SW 1271 (cell line): ENCODE measurements at regions not wholly inside any gene's neighbourhood (a gene's known extent, or its start where the extent isn't known, plus 50 kb on each side); places are given as distances from the start of the nearest gene placed in this dataset.
"Not testable (repeated sequence)": the region's sequence is repeated elsewhere in the genome, so short reads cannot be mapped to it uniquely, and the experiment has no call there.

Experiments used
- DNase-seq, 2 experiments: peaks; one replicate each; lab custom pipeline; 2025; lab: John Stamatoyannopoulos, UW

DNA sequence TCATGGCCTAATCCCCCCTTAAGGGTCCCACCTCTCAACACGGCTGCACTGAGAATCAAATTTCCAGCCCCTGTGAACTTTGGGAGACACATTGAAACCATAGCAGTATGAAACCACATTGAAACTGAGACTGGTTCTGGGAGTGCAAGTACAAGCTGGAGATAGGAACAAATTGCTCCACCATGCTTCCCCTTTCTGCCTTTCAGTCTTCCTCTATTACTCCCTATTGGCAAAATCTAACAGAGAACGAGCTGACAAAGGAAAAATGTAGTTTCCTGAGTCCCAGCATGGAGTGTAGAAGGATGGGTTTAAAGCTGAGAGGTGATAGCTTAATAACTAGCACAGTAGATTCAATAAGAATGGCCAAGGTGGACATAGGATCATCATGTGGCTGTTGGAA is 161.7 kb upstream of the RPL34 start:
- DNase-seq: no peak

DNA sequence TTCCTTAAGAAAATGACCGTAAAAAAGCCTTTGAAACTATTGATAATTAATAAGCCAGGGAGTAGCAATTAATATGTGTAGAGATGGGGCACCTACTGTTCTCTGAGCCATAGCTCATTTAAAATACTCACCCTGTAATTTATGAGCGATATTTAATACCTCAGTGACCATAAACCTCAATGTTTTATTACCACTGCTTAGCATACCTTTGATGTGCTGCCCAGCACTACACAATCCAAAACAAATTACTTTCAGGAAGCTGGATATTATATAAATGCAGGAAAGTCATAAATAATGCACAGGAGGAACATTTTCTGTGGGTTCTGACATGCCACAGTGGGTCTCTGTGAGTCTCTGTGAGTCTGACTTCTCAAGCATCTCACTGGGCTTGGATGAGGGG is 166.1 kb upstream of the RPL34 start:
- DNase-seq: no peak

DNA sequence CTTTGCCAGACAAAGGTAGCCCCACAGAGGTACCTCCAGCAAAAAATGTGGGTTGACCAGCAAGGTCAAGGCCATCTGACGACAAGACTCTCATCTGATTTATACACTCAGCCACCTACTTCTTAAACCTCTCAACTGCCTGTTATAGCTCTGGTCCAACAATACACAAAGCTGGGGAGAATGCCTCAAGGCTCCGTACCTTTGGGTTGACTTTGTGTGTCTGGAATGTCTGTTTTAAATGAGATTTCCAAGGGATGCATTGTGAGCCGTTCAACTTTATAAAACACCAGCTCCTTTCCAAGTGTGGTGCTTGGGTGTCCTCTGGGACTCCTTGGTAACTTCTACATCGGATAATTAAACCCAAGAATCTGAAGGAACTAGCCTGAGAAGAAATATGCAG is 167.0 kb upstream of the RPL34 start:
- DNase-seq: no peak

DNA sequence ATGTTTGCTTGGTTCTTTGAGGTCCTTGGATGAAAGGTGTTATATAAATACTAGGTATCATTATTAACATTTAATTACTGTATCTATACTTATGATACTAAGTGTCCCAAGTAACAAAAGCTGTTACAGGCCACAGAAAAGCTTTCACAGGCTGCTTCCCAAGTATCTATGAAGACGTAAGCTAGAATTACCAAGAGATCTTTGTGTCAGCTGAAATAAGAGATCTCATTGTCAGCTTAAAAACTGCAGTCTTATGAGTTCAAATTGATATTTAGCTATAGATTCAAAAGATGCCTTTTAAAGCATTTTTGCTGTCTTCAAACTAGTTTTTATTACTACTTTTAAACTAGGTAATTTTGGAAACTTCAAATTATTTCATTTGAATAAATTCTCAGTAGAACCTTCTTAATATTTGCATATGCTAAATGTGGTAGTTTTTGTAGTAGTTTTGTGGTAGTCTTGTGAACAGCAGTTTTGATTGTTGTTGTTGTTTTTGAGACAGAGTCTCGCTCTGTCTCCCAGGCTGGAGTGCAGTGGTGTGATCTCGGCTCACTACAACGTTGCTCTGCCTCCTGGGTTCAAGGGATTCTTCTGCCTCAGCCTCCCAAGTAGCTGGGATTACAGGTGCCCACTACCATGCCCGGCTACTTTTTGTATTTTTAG is 170.0 kb upstream of the RPL34 start:
- DNase-seq: no peak

DNA sequence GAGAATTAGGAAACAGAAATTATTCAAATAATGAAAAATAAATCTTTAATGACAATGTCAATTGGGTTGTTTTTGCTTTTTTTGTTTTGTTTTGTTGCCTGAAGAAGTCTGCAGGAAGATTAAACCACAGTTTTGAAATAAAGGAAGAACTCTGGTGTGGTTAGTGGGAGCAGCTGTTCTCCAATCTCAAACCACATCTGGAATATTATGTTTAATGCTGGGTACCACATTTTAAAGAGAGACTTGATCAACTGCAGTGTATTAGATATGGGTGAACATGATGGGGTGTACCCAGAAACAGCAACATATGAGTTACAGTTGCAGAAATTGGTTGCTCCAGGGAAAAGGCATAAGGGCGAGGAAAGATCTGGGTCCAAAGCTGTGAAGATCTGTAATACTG is 171.2 kb upstream of the RPL34 start:
- no peak for DNase-seq

DNA sequence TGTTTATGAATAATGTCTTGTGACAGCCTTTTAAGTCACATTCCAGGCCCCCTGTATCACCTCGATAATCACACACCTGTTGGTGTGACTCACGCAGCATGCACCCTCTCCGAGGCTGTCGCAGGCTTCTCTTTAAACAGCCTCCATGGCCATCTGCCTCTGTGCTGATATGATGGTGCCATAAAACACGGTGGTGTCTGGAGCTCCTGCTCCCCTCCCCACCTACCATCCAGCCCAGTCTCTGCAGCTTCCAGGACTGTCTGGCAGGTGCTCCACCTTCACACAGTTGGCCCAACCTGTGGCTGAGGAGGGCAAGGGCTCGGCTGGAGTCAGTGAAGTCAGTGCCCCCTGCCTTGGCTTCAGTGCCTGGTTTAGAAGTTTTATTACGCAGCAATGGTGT is 173.8 kb upstream of the RPL34 start:
- no peak for DNase-seq

DNA sequence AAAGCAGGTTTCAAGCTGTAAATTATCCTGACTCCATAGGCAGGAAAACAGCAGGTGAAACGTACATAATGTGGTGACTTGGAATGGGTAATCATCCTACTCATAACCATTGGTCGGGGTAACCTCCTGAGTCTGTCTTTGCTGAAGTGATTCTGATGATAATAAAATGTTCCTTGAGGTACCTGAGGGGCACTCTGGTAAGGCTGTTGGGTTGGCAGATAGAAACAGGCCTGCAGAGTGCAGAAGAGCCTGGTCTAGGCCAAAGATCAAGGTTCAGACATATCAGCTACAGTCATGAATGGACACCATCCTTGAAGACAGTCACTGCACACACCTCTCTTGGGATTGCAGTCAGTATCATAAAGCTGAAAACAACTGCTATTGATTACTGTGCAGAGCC is 174.7 kb upstream of the RPL34 start:
- no peak for DNase-seq

DNA sequence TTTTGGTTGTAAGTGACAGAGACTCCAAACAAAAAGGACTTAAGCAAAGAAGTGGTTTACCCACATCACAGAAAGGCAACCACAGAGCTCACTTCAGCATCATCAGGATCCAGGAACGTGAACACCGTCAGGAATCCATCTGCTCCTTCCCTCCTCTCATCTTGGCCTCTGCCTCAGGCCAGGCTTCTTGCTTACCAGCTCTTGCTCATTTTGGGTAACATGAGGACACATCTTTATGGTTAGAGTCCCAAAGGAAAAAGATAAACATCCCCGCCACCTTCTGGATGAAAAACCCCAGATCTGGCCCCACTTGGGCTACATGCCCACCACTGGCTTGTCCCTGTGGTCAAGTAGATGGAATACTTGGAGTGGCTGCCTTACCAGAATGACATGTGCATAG is 176.8 kb upstream of the RPL34 start:
- no peak for DNase-seq

DNA sequence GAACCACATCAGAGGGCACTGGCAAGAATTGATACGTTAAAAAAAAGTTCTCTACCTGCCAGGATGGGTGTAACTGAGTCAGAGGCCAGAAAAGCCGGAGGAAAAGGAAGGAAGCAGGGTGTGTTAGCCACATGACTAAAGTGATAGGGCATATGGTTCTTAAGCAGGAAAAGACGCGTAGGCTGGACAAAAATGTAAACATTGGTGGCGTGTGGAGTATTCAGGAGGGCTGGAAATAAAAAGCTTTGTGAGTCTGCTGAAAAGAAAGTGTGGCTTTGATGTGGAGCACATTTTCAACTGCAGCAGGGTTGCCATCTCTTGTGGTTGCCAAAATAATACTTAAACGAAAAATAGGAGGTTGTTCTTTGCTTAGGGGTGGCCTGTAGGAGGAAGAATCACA is 186.5 kb upstream of the RPL34 start:
- DNase-seq: no peak

DNA sequence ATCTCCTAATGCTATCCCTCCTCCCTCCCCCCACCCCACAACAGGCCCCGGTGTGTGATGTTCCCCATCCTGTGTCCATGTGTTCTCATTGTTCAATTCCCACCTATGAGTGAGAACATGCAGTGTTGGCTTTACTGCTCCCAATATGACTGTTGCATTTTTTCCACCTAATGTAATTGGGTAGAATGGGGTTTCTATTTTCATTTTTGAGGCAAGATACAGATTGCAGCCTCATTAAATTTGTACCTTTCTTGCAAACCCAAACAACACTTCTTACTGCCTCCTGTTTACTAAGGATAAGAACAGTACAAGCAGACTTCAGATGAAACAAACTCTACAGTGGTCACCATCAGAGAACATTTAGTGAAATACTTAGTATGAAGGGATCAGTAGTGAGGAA is 187.0 kb upstream of the RPL34 start:
- DNase-seq: not testable (repeated sequence)

DNA sequence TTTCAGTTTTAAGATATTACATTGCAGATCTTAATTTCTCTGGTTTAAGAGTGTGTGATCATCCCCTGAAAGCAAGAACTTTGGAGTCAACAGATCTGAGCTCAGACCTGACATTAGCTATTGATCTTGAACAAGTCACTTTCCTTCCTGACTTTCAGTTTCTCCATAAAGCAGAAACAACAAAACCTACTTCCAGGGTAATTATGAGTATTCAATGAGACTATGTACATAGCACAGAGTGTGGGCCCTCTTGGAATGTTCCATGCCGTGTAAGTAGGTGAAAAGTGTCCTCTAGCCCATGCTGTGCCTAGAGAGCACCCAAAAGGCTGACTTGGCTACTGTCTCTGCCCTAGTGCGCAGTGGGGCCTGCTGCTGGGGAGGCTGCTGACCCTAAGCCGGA is 188.0 kb upstream of the RPL34 start:
- no peak for DNase-seq

DNA sequence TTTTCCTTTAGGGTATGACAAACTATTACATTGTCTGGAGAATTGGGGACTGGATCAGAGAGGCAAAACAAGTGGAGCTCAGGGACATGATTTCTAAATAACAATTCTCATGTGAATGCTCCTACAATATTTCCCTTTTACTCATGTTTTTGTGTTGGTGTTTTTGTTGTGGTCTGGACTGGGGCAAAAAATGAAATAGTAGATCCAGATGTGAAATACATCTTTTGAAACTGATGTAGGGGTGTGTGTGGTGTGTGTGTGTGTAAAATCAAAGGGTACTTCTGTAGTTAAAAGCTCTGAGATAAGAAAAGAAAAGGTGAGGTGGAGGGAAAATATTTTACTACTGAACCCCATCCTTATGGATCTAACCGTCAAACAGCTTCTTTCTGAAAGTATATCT is 188.4 kb upstream of the RPL34 start:
- DNase-seq: no peak

DNA sequence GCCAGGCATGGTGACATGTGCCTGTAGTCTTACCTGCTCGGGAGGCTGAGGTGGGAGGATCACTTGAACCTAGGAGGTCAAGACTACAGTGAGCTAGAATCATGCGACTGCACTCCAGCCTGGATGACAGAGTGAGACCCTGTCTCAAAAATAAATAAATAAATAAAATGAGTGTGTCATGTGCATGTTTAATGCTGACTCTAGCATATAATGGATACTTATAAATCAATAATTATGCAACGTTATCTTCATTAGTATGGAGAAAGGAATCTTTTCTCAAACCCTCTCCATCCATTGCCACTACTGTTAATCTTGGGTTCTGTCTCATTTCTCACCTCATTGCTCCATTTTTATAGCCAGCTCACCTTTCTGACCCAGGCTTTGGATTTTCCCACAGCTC is 189.5 kb upstream of the RPL34 start:
- no peak for DNase-seq

DNA sequence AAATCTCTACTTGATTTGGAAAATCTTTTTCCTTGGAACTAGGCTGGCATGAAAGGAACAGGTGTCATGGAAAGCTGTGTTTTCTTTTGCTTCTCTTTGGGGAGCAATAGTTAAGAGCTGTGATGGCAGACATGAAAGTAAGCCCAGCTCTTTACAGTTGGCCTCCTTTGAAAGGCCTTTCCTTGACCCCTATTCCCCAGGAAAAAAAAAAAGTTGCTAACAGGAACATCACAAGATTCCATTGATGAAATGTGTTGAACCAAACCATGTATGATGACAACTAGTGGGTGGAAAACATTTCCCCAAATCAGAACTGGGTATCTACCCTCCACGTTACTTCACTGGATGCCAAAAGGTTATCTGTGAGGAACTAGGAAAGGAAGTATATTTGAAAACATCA is 190.7 kb upstream of the RPL34 start:
- DNase-seq: no peak

DNA sequence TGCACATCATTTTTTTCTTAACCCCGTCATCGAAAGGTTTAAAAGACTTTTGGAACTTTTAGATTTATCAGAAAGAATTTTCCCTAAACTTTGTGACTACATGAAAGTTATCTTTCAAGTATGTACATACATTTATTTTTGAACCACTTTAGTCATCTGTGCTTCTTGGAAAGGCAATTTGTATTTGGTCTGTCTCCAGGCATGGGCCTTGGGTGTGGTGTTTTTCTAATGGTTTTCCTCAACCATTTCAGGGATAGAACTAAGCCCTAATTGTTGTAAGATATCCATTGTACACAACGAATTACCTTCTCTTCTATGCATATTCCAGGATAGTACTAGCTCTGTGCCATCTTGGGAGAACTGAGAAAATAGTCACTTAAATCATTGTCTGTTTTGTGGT is 191.5 kb upstream of the RPL34 start:
- DNase-seq: no peak

DNA sequence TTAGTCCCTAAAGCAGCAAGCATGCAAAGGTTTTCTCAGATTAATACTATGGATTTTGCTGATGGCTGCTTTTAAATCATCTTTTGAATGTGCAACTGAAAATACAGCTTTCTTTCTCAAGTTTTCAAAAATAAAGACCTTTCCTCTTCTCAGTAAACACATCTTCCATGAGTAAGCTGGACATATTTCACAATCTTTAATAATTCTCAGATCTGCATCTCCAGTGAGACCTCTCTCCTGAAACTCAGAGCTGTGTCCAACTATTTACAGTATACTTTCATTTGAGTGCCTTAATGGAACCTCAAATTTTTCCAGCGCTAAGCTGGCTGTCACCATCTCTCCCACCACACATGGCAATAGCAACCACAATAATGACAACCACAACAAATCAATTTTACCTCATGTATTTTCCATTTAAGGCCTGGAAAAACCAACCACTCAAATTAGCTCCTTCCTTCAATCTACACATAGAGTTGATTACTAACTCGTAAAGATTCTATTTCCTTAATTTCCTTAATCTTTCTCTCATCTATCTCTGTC is 192.4 kb upstream of the RPL34 start:
- DNase-seq: no peak

DNA sequence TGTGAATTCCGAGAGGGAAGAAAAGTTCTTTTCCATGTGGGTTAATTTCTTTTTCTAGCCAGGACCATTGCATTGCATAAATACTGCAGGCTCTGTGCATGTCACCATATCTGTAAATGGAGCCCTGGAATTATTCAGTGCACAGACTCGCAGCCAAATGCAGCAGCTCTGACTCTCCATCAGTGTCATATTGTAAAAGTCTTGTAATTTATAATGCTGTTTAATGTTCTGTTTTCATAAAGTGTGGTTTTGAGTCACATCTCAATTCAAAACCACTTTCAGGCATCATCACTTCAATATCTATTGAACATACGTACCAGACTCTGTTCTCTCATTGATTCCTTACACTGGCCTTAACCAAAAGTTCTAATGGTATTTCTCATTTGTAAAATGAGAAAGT is 193.9 kb upstream of the RPL34 start:
- no peak for DNase-seq

DNA sequence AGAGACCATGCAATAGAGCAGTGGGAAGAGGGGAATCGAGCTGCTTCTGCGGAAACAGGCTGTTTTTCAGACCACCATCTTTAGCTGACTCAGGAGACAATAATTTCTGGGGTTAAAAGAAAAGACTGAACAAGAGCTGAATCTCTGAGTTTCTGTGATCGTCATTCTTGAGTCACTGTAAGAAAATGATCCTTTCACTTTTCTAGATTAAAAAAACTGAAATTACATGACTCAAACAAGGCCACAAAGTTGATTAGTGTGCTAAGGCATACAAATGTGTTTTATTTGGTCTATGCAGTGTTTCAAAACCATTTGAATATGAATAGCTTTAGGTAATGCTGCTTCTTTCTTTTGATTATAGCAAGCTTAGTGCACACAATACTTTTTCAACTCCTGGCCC is 194.4 kb upstream of the RPL34 start:
- DNase-seq: no peak

DNA sequence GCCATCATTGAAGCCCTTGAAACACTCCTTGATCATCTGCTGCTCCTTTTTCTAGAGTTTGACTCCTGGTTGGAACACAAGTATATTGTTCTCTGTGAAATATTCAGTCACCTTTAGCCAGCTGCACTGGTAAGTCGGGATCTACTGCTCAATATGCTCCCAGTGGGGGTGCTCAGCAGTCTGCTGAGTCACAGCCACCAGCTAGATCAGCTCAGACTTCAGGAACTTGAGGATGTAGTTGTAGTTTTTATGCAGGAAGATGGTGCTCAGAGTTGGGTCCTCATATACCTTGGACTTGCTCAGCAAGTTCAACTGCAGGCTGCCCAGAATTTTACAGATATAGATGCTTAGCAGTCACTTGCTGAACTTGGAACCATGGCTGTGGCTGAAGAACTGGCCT is 202.5 kb upstream of the RPL34 start:
- DNase-seq: no peak

DNA sequence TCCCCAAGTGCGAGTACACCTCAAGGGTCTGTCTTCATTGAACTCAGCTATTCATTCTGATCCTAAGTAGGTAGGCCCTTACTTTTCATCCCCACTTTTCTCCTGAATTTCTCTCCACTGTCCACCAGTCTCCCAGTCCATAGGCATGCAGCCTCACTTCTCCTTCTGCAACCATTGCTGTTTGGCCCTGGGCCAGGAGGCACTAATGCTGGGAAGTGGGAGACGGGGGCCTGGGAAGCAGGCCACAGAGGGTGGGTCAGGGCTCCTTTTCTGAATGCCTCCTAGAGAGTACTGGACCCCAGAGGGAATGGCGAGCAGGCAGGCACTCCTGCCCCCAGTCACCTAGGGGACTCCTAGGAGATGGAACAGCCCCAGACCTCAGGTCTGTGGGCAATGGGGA is 203.5 kb upstream of the RPL34 start:
- DNase-seq: no peak

DNA sequence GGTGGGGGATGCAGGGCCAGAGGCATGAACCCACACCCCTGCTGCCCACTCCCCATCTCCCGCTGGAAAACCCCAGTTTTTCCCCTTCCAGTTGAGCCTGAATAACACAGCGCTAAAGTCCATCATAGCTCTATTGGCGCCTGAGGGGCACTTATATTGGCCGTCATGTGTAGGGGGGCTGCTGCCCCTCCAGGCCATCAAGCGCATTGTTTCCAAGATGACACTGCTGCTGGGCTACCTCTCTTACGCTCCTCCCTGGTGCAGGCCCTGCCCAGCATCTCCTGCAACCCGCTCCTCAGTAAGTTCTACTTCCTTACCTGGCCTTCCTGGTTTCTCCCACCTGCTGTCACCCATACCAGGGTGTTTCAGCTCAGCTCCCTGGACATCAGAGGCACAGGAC is 205.0 kb upstream of the RPL34 start:
- no peak for DNase-seq

DNA sequence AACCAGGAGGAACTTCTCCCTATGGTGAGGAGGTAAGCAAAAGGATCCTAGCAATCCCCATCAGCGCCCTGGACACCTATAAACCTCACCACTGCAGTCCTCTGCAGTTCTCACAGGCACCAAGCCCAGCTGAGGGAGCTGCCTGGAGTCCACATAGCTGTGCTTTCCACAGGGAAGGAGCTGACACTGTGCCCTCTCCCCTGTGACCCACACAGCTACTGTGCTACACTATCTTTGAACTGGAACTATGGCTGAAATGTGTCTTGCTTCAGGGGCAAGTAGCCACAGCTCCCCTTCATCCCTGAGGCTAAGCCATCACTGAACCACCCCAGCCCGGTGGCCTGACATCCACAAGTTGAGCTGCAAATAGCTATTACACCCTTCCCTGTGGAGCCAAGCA is 208.5 kb upstream of the RPL34 start:
- no peak for DNase-seq

DNA sequence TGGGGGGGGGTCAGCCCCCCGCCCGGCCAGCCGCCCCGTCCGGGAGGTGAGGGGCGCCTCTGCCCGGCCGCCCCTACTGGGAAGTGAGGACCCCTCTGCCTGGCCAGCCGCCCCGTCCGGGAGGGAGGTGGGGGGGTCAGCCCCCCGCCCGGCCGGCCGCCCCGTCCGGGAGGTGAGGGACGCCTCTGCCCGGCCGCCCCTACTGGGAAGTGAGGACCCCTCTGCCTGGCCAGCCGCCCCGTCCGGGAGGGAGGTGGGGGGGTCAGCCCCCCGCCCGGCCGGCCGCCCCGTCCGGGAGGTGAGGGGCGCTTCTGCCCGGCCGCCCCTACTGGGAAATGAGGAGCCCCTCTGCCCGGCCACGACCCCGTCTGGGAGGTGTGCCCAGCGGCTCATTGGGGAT is 210.7 kb upstream of the RPL34 start:
- DNase-seq: not testable (repeated sequence)

DNA sequence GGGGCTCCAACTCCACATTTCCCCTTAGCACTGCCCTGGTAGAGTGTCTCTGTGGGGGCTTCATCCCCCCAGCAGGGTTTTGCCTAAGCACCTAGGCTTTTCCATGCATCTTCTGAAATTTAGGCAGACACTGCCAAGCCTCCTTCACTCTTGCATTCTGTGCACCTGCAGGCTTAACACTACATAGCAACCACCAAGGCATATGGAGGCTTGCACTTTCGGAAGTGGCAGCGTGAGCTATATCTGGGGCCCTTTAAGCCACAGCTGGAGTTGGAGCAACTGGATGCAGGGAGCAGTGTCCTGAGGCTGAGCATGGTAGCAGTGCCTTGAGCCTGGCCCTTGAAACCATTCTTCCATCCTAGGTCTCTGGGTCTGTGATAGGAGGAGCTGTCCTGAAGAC is 214.8 kb upstream of the RPL34 start:
- DNase-seq: no peak

DNA sequence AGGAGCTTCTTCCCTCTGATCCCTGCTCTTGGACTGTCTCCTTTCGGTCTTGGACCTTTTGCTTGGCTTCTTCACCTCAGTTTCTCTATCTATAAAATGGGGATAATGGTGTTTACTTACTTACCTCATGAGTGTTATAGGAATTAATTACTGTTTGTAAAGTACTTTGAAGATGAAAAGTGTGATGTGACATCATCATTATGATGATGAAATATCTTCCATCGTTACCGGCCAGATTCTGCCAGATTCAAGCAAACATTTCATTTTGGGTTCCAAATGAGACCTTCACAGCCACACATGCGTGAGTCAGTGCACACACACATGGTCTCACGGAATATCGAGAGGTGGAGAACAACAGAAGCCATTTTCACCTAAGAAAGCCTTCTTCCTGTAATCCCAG is 220.1 kb upstream of the RPL34 start:
- no peak for DNase-seq
